HK-2 (cell line): ENCODE measurements at regions not wholly inside any gene's neighbourhood (a gene's known extent, or its start where the extent isn't known, plus 50 kb on each side); places are given as distances from the start of the nearest gene placed in this dataset.
A peak's percentile ranks its signal among the peaks of the same experiment; 100 is the strongest.

Source experiments
- DNase-seq: peaks from one replicate; pipeline ENCODE4 v3.0.0-alpha.2; 2018; ENCODE audit not compliant: unreplicated experiment

GRCh38 chr14:49240383-49240782, 345.8 kb downstream of the RPS29 start:
- DNase-seq, result no peak

DNA sequence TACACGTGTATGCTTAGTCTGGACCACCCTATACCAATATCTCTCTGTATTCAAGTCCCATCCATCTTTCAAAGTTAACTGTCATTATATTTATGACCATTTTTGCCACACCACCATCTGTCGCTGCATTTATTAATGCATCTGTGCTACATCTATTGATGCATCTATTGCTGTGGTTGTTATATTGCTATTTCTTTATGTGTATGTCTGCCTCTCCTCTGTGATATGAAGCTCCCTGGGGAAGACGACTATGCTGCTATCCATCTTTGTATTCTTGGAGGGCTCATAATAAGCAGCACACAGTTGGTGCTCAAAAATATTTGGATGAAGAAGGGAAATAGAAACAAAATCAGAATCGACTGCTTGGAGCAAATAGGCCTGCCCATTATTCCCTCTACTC, 357.6 kb downstream of the RPS29 start:
- DNase-seq, result no peak

GRCh38 chr14:49221316-49221715, 364.9 kb downstream of the RPS29 start:
- DNase-seq, result no peak

GRCh38 chr14:49220492-49220891, 365.7 kb downstream of the RPS29 start:
- DNase-seq, result peak; percentile 1

- no peak for DNase-seq
Measured at GRCh38 chr14:49218436-49219092, 367.6 kb downstream of the RPS29 start.

- peak; percentile 6 for DNase-seq
Measured at GRCh38 chr14:49212721-49213120, 373.5 kb downstream of the RPS29 start.

DNA sequence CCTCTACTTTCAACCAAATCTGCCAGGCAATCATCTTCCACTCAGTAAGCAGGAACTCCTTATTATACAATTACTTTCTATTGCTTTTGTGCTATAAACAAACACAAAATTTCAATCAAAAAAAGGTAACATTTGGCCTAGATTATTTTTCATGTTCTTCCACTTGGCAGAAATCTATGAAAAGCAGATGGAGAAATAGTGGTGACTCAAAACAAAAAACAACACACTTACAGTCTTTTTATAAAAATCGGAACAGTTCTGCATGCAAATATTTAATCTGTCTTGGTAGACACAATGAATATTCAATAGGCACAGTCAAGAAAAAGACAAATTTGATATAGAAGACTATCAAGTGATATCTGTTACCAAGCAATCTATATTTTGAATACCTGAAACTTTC, 376.8 kb downstream of the RPS29 start:
- no peak for DNase-seq

GRCh38 chr14:49206828-49207227, 379.4 kb downstream of the RPS29 start:
- DNase-seq, result no peak

GRCh38 chr14:49203676-49204075, 382.5 kb downstream of the RPS29 start:
- no peak for DNase-seq

GRCh38 chr14:49199159-49199558, 387.0 kb downstream of the RPS29 start:
- DNase-seq, result no peak

- no peak for DNase-seq
Measured at GRCh38 chr14:49196327-49196726, 389.9 kb downstream of the RPS29 start.

DNA sequence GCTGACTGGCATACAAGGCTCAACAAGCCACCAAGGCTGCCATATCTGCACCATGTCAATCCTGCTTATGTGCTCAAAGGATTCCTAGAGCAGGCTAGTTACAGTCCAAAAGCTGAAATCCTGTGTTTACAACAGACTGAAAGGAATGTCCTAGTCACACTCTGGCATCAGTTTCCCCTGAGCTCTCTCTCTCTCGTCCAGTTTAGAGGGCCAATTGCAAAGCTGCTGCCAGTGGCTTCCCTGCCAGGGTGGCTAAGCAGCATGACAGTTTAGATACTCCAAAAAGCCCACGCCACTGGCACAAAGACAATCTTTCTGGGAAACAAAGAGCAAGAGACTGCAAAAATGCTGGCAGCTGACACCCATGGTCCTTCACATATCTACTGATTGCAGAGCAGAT, 392.1 kb downstream of the RPS29 start:
- no peak for DNase-seq

DNA sequence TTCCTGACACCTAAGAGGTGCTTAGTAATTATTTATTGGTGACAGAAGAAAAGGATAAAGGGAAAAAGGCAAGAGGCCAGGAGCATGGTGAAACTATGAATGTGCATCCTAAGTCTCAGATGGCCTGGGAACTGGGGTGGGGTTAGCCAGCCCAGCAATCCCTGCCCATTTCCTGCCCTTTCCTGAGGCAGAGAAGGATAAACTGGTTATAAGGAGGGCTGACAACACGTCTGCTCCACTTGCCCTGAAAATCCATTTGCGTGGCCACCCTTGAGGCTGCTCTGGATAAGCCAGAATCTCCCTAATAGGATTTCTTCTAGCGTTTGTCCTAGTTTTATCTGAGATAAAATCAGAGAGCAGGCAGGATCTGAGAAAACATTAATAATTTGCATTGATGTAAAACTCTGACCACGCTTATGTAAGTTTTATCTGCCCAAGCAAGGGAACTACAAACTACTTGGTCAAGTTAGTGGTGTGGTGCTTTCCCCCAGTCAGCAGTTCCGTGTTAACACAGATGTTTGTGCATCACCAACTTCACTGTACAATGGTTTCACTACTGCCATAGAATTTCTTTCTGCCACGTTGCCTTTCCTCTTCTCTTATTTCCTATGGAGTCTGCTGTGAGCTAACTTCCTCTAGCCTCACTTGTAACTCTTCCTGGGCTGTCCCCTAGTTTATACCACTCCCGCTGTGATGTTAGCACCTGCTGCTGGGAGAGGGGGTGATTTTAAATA, 392.7 kb downstream of the RPS29 start:
- no peak for DNase-seq

DNA sequence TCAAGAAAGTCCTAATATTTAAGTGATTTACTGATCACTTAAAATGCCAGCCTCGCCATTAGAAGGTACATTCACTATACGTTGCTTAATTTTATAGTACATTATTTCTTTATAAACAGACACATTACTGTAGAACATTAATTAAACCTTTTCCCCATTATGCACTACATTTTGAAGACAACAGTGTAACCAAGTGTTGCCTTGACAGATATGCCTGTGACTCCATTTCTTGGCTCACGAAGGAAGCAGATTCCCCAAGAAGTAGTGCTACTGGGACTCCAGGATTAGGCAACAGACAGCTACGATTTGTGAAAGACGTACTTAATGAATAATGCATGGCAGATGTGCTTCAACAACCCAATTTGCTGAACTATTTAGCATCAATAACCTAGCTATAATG, 394.8 kb downstream of the RPS29 start:
- DNase-seq, result no peak

DNA sequence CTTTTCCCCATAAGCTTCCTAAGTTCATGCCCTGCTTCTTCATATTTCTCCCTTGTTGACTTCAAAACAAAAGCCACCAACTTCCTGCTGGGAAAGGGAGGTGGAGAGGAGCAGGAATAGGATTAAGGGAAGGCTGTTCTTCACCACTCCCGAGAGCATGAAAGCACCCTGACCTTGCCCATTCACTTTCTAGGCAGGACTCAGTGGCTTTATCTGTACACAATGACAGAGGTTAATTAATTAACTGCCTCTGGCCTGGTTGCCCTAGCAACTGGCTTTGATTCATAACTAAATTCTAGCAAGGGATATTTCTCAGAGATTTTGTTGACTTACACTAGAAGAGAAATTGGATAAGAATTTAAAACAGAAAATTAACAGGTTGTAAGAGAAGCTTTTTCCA, 396.8 kb downstream of the RPS29 start:
- DNase-seq, result no peak

DNA sequence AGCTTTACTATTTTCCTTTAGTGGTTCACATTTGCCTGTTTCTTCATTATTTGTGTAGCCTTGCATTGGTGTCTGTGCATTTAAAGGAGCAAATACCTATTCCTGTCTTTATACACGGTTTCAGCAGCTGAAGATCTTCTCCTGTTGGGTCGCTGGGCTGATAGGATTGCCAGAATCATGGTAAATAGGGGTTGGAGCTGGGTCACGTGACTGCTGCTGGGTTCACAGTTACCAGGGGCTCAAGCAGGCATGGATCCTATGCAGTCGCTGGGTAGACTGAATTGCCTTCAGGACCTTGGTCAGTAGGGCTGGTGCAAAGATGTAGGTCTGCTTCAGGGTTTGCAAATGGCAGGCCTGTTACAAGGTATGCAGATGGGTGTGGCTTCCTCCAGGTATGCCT, 398.4 kb downstream of the RPS29 start:
- DNase-seq, result no peak

DNA sequence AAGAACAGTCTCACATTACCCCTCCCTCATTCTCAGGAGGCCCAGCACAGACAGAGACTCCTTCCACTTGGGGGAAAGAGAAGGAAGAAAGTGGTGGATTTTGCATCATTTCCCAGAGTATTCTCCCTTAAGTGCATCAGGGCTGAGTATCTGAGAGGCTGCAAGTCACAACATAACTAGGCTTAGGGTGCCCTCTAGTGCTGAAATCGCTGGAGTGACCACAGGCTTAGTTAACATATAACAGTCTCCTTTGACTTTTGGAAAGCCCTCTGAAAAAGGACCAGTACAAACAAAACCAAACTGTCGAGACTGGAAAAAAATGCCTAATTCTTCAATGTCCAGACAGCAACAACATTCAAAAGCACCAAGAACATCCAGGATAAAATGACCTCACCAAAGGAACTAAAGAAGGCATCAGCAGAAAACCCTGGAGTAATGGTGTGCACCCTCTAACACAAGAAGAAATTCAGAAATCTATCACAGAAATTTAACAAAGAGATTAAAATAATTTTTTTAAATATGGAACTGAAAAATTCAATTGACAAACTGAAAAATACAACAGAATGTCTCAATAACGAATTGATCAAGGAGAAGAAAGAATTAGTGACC, 412.3 kb downstream of the RPS29 start:
- DNase-seq, result peak; percentile 60

DNA sequence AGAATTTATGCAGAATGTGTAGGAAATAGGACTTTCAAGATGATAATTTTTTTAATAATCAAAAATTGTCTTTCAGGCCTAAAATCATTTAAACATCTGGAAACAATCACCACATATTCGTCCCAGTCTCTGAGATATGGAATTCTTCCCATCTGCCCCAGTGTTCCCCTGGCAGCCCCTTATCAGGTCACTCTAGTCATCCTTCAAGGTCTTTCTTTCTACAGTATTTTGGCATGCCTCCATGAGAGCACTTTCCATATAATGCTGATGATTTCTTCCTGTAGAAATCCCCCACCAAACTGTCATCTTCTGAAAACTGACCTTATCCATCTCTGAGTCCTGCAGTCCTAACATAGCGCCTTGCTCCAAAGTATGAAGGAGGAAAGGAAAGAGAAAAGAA, 422.1 kb downstream of the RPS29 start:
- DNase-seq, result no peak

GRCh38 chr14:49160983-49161382, 425.2 kb downstream of the RPS29 start:
- DNase-seq, result no peak

GRCh38 chr14:49159081-49159480, 427.1 kb downstream of the RPS29 start:
- no peak for DNase-seq

DNA sequence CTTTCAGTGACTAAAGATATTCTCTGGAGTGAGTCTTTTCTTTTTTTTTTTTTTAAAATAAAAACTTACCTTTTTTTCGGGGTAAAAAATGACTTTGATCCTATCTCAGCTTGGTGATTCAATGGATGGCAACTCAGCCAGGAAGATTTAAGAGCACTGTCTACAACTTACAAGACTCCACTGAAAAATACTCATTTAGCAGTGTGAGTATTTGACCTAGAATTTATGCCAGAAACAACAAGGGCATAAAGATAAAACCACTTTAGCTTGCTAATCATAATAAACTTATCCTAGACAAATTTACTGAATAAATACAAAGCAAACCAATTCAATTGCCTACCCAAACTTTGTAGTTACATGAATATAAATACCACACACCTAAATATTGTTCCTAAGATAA, 446.6 kb downstream of the RPS29 start:
- DNase-seq, result no peak

DNA sequence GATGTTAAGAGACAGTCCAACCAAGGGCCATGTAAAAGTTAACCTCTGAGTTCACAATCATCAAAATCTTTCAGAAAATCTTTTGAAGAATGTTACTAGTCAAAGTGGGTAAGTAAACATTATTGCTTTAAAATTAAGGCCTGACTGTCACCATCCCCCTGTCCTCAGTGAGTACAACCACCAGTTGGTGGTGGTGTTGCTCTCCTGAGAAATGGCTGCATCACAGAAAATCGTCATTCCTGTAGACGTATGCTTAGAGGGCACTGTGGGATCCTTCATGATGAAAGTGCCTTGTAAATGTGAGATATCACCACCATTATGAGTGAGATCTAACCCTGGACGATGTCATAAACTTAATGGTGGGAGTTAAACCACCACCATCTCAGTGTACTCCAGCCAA, 451.2 kb downstream of the RPS29 start:
- DNase-seq, result no peak

DNA sequence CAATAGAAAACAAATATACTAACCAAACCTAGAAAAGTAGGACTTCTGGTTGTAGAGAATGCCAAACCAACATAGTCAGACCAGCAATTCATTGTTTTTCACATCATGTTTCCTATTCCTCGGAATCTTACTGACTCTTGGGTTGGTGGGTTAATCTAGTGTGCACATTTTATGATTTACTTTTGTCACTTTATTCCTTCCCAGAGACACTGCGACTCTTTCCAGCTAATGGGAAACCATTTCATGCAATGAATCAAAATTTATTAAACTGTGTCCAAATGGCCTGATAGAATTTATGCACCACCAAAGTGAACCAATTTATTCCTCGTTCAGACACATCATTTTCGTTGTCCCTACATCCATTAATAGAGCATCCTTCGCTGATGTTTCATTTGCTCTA, 464.9 kb downstream of the RPS29 start:
- no peak for DNase-seq
